ENCODE measurements at regions not wholly inside any gene's neighbourhood (a gene's known extent, or its start where the extent isn't known, plus 50 kb on each side); places are given as distances from the start of the nearest gene placed in this dataset.

GRCh38 chr6:165939601-165940290 lies 227.9 kb downstream of the TBXT start:
- Mint-ChIP-seq H3K4me1 (no peaks in the 10 kb centered on the region), H3K27ac (no peak overlapping the region)

GRCh38 chr6:165939047-165939446 lies 228.6 kb downstream of the TBXT start:
- H3K4me1 Mint-ChIP-seq, result no peaks in the 10 kb centered on the region
- H3K4me3 Mint-ChIP-seq, result no peak overlapping the region
- no peak for DNase-seq (ENCODE audit: low spot score in 2 of 2)
- ATAC-seq, result no peak
- H3K27ac Mint-ChIP-seq, result no peak overlapping the region
- peaks cover 15% of the 10 kb centered on the region for H3K9me3 Mint-ChIP-seq
- H3K36me3 Mint-ChIP-seq, result no peaks in the 10 kb centered on the region

More at GRCh38 chr6:165939601-165940290, 227.9 kb downstream of the TBXT start:
- peaks cover 15% of the 10 kb centered on the region for H3K9me3 Mint-ChIP-seq
- DNase-seq (ENCODE audit: low spot score in 2 of 2), result no peak
- ATAC-seq, result no peak
- no peak overlapping the region for H3K4me3 Mint-ChIP-seq
- H3K36me3 Mint-ChIP-seq, result no peaks in the 10 kb centered on the region

- Mint-ChIP-seq H3K4me1 (no peaks in the 10 kb centered on the region), H3K4me3 (no peak overlapping the region)
- ATAC-seq, result no peak
These were observed 229.9 kb downstream of the TBXT start for GRCh38 chr6:165937564-165938358.

GRCh38 chr6:165936660-165937059 lies 231.0 kb downstream of the TBXT start:
- no peak overlapping the region for H3K27ac Mint-ChIP-seq
- no peaks in the 10 kb centered on the region for H3K4me1 Mint-ChIP-seq
- DNase-seq (ENCODE audit: low spot score in 2 of 2), result no peak
- ATAC-seq, result no peak
- no peaks in the 10 kb centered on the region for H3K36me3 Mint-ChIP-seq
- peaks cover 8% of the 10 kb centered on the region for H3K9me3 Mint-ChIP-seq
- no peak overlapping the region for H3K4me3 Mint-ChIP-seq

More at GRCh38 chr6:165937564-165938358, 229.9 kb downstream of the TBXT start:
- Mint-ChIP-seq H3K36me3 (no peaks in the 10 kb centered on the region), H3K9me3 (peaks cover 13% of the 10 kb centered on the region), H3K27ac (no peak overlapping the region)
- DNase-seq (ENCODE audit: low spot score in 2 of 2), result no peak

GRCh38 chr6:165936096-165936495 lies 231.6 kb downstream of the TBXT start:
- no peak for DNase-seq (ENCODE audit: low spot score in 2 of 2)
- ATAC-seq, result no peak
- H3K27ac Mint-ChIP-seq, result no peak overlapping the region
- H3K4me1 Mint-ChIP-seq, result no peaks in the 10 kb centered on the region
- no peak overlapping the region for H3K4me3 Mint-ChIP-seq
- H3K36me3 Mint-ChIP-seq, result no peaks in the 10 kb centered on the region
- peaks cover 8% of the 10 kb centered on the region for H3K9me3 Mint-ChIP-seq

- DNase-seq (ENCODE audit: low spot score in 2 of 2), result no peak
- peak; percentile 11 for ATAC-seq
- no peaks in the 10 kb centered on the region for H3K36me3 Mint-ChIP-seq
- no peak overlapping the region for H3K27ac Mint-ChIP-seq
- H3K9me3 Mint-ChIP-seq, result peaks cover 8% of the 10 kb centered on the region
- no peaks in the 10 kb centered on the region for H3K4me1 Mint-ChIP-seq
- no peak overlapping the region for H3K4me3 Mint-ChIP-seq
These were observed 236.0 kb downstream of the TBXT start for GRCh38 chr6:165931675-165932074.

GRCh38 chr6:165930668-165931214 lies 236.9 kb downstream of the TBXT start:
- Mint-ChIP-seq H3K36me3 (no peaks in the 10 kb centered on the region), H3K27ac (no peak overlapping the region), H3K9me3 (peaks cover 4% of the 10 kb centered on the region), H3K4me3 (no peak overlapping the region), H3K4me1 (no peaks in the 10 kb centered on the region)
- DNase-seq (ENCODE audit: low spot score in 2 of 2) (no peak), ATAC-seq (no peak)

- H3K27ac Mint-ChIP-seq, result no peak overlapping the region
- DNase-seq (ENCODE audit: low spot score in 2 of 2) (no peak), ATAC-seq (peak; percentile 19)
- H3K4me1 Mint-ChIP-seq, result no peaks in the 10 kb centered on the region
- no peaks in the 10 kb centered on the region for H3K9me3 Mint-ChIP-seq
- H3K36me3 Mint-ChIP-seq, result no peaks in the 10 kb centered on the region
- H3K4me3 Mint-ChIP-seq, result no peak overlapping the region
These were observed 238.0 kb downstream of the TBXT start for GRCh38 chr6:165929607-165930006.

- no peak overlapping the region for H3K4me3 Mint-ChIP-seq
- no peaks in the 10 kb centered on the region for H3K4me1 Mint-ChIP-seq
- no peak overlapping the region for H3K27ac Mint-ChIP-seq
- DNase-seq (ENCODE audit: low spot score in 2 of 2) (no peak), ATAC-seq (no peak)
- no peaks in the 10 kb centered on the region for H3K36me3 Mint-ChIP-seq
- H3K9me3 Mint-ChIP-seq, result no peaks in the 10 kb centered on the region
These were observed 241.3 kb downstream of the TBXT start for GRCh38 chr6:165926378-165926777.

- ATAC-seq (no peak), DNase-seq (ENCODE audit: low spot score in 2 of 2) (no peak)
- Mint-ChIP-seq H3K4me1 (no peaks in the 10 kb centered on the region), H3K9me3 (no peaks in the 10 kb centered on the region), H3K27ac (no peak overlapping the region), H3K4me3 (no peak overlapping the region), H3K36me3 (no peaks in the 10 kb centered on the region)
These were observed 242.0 kb downstream of the TBXT start for GRCh38 chr6:165925474-165926156.

- H3K9me3 Mint-ChIP-seq, result no peaks in the 10 kb centered on the region
- DNase-seq (ENCODE audit: low spot score in 2 of 2) (no peak), ATAC-seq (no peak)
- no peaks in the 10 kb centered on the region for H3K4me1 Mint-ChIP-seq
- no peaks in the 10 kb centered on the region for H3K36me3 Mint-ChIP-seq
- H3K4me3 Mint-ChIP-seq, result no peak overlapping the region
- H3K27ac Mint-ChIP-seq, result no peak overlapping the region
These were observed 245.3 kb downstream of the TBXT start for GRCh38 chr6:165922309-165922794.

- DNase-seq (ENCODE audit: low spot score in 2 of 2), result no peak
- no peak overlapping the region for H3K27ac Mint-ChIP-seq
- H3K9me3 Mint-ChIP-seq, result no peaks in the 10 kb centered on the region
- H3K4me1 Mint-ChIP-seq, result no peaks in the 10 kb centered on the region
- no peaks in the 10 kb centered on the region for H3K36me3 Mint-ChIP-seq
- no peak for ATAC-seq
- H3K4me3 Mint-ChIP-seq, result no peak overlapping the region
These were observed 246.6 kb downstream of the TBXT start for GRCh38 chr6:165920896-165921671.

- DNase-seq (ENCODE audit: low spot score in 2 of 2) (no peak), ATAC-seq (no peak)
- Mint-ChIP-seq H3K27ac (no peak overlapping the region), H3K9me3 (no peaks in the 10 kb centered on the region), H3K4me3 (no peak overlapping the region), H3K4me1 (no peaks in the 10 kb centered on the region), H3K36me3 (no peaks in the 10 kb centered on the region)
These were observed 250.1 kb downstream of the TBXT start for GRCh38 chr6:165917576-165917975.

GRCh38 chr6:165915022-165915770 lies 252.2 kb upstream of the PDE10A start:
- Mint-ChIP-seq H3K4me3 (no peak overlapping the region), H3K4me1 (no peaks in the 10 kb centered on the region), H3K27ac (no peak overlapping the region), H3K9me3 (no peaks in the 10 kb centered on the region), H3K36me3 (no peaks in the 10 kb centered on the region)
- ATAC-seq (peak; percentile 34), DNase-seq (ENCODE audit: low spot score in 2 of 2) (no peak)

Measured in stimulated activated effector memory CD8-positive, alpha-beta T cell treated with anti-CD3 and anti-CD28 coated beads, Interleukin-12 subunit alpha, Interleukin-12 subunit beta, amount 100 ng/mL, for 72 hours (primary cell).